OCI-LY1 (cell line): ENCODE measurements at regions not wholly inside any gene's neighbourhood (a gene's known extent, or its start where the extent isn't known, plus 50 kb on each side); places are given as distances from the start of the nearest gene placed in this dataset.

ENCODE experiments used
- EZH2 ChIP-seq: fragments of 200-600 bp; sonication (generic), shearing (Covaris generic); IDR thresholded peaks from 2 replicates; pipeline ENCODE4 v1.8.0; 2017; ENCODE audit warnings: borderline replicate concordance, mixed run types, mild to moderate bottlenecking, antibody characterized with exemption, low read length, moderate library complexity, mixed read lengths
- TF ChIP-seq, protein P1 (sequence below): fragments of 200-600 bp; sonication (generic), shearing (Covaris generic); IDR thresholded peaks from 2 replicates; pipeline ENCODE4 v1.5.1; 2017; ENCODE audit warnings: mild to moderate bottlenecking, antibody characterized with exemption, low read length, moderate library complexity, mixed read lengths

DNA sequence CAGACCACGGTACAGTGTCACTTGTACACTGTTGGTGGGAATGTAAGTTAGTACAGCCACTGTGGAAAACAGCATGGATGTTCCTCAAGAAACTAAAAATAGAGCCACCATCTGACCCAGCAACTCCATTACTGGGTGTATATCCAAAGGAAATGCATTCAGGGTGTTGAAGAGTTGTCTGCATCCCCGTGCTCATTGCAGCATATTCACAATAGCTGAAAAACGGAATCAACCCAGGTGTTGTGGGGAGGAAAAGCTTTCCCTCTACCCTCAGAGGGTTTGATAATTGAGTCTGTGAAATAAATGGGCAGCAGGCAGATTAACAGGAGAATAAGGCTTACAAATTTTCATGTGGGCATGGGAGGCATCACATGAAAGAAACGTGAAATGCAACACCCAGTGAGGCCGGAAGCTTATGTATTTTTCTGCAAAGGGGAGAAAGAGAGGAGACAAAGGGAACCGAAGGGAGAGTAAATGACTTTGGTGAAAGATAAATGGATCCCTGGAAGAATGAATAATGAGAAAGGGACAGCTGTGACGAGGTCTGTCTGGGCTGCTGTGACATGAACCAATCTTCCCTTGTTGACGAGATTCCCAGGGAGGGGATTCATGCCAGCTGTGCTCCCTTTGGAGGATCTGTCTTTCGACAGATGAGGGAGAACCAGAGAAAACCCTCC is 106.2 kb downstream of the KCNJ12 start:
- TF ChIP-seq, protein P1, sequence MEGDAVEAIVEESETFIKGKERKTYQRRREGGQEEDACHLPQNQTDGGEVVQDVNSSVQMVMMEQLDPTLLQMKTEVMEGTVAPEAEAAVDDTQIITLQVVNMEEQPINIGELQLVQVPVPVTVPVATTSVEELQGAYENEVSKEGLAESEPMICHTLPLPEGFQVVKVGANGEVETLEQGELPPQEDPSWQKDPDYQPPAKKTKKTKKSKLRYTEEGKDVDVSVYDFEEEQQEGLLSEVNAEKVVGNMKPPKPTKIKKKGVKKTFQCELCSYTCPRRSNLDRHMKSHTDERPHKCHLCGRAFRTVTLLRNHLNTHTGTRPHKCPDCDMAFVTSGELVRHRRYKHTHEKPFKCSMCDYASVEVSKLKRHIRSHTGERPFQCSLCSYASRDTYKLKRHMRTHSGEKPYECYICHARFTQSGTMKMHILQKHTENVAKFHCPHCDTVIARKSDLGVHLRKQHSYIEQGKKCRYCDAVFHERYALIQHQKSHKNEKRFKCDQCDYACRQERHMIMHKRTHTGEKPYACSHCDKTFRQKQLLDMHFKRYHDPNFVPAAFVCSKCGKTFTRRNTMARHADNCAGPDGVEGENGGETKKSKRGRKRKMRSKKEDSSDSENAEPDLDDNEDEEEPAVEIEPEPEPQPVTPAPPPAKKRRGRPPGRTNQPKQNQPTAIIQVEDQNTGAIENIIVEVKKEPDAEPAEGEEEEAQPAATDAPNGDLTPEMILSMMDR: no peak
- no peak for TF ChIP-seq EZH2
